ENCODE measurements at regions not wholly inside any gene's neighbourhood (a gene's known extent, or its start where the extent isn't known, plus 50 kb on each side); places are given as distances from the start of the nearest gene placed in this dataset.

- Histone ChIP-seq H3K27me3 (ENCODE audit: control insufficient read depth, insufficient read depth, low read length) (no peaks in the 10 kb centered on the region), H3K36me3 (ENCODE audit: control insufficient read depth, insufficient read depth, low read length) (no peaks in the 10 kb centered on the region), H3K4me3 (ENCODE audit: low read depth, low read length) (no peak overlapping the region), H3K4me1 (no peaks in the 10 kb centered on the region), H3K27ac (no peak overlapping the region), H3K9ac (no peak overlapping the region), H3K9me3 (ENCODE audit: control insufficient read depth, low read length) (no peaks in the 10 kb centered on the region), H3K79me2 (no peaks in the 10 kb centered on the region), H3K4me2 (ENCODE audit: low read length) (no peak overlapping the region), H2AFZ (no peak overlapping the region)
- no peak for TF ChIP-seq CTCF (IDR thresholded peaks at IDR 0.05)
These were observed 1391.7 kb upstream of the MIR17HG start for GRCh38 chr13:89955773-89956172.

DNA sequence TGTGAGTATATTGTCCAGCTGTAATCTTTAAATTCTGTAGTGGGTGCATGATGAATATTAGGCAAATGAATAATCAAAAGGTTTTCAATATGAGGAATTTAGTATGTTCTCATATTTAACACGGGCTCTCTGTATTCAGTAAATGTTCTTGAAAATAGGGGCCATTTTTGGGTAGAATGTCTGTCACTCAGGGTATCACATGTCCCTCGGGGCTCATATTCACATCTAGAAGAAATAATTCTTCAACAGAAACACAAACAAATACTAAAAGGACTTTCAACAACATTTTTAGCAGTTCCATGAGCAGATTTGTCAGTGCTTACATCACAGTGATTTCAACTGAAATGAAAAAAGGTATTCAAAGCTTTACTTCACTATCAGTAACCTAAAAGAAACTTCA, 1388.4 kb upstream of the MIR17HG start:
- H3K9me3 ChIP-seq (ENCODE audit: control insufficient read depth, low read length): no peaks in the 10 kb centered on the region
- no peak overlapping the region for H3K27ac ChIP-seq
- TF ChIP-seq CTCF (IDR thresholded peaks at IDR 0.05): no peak
- no peaks in the 10 kb centered on the region for H3K79me2 ChIP-seq
- H3K27me3 ChIP-seq (ENCODE audit: control insufficient read depth, insufficient read depth, low read length): no peaks in the 10 kb centered on the region
- H3K9ac ChIP-seq: no peak overlapping the region
- no peak overlapping the region for H3K4me3 ChIP-seq (ENCODE audit: low read depth, low read length)
- no peak overlapping the region for H2AFZ ChIP-seq
- no peaks in the 10 kb centered on the region for H3K36me3 ChIP-seq (ENCODE audit: control insufficient read depth, insufficient read depth, low read length)
- no peak overlapping the region for H3K4me2 ChIP-seq (ENCODE audit: low read length)
- no peaks in the 10 kb centered on the region for H3K4me1 ChIP-seq

- Histone ChIP-seq H3K9me3 (ENCODE audit: control insufficient read depth, low read length) (no peaks in the 10 kb centered on the region), H3K4me2 (ENCODE audit: low read length) (no peak overlapping the region), H3K4me3 (ENCODE audit: low read depth, low read length) (no peak overlapping the region), H3K27ac (no peak overlapping the region), H3K27me3 (ENCODE audit: control insufficient read depth, insufficient read depth, low read length) (no peaks in the 10 kb centered on the region), H3K9ac (no peak overlapping the region), H3K79me2 (no peaks in the 10 kb centered on the region), H3K4me1 (no peaks in the 10 kb centered on the region), H2AFZ (no peak overlapping the region), H3K36me3 (ENCODE audit: control insufficient read depth, insufficient read depth, low read length) (no peaks in the 10 kb centered on the region)
- no peak for TF ChIP-seq CTCF (IDR thresholded peaks at IDR 0.05)
These were observed 1382.2 kb upstream of the MIR17HG start for GRCh38 chr13:89965252-89965651.

DNA sequence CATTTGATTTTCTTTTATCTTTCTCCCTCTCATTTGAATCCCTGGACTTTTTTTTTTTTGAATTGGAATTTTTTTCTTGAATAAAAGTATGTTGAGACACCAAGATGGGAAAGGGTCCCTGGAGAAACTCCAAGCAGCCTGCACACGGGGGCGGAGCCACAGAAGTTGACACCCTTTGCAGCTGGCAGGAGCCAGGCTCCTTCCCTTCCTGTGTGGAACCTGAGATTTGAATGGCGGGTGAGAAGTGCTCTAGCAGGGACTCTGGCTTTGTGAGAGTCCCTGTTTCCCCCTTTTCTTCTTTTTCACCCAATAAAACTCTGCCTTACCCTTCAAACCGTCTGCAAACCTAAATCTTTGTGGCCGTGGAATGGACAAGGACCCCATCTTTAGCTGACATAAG, 1381.0 kb upstream of the MIR17HG start:
- H3K9ac ChIP-seq: no peak overlapping the region
- H3K4me3 ChIP-seq (ENCODE audit: low read depth, low read length): no peak overlapping the region
- no peaks in the 10 kb centered on the region for H3K36me3 ChIP-seq (ENCODE audit: control insufficient read depth, insufficient read depth, low read length)
- no peaks in the 10 kb centered on the region for H3K4me1 ChIP-seq
- H3K27me3 ChIP-seq (ENCODE audit: control insufficient read depth, insufficient read depth, low read length): no peaks in the 10 kb centered on the region
- no peak overlapping the region for H2AFZ ChIP-seq
- TF ChIP-seq CTCF (IDR thresholded peaks at IDR 0.05): no peak
- no peak overlapping the region for H3K27ac ChIP-seq
- H3K4me2 ChIP-seq (ENCODE audit: low read length): no peak overlapping the region
- no peaks in the 10 kb centered on the region for H3K79me2 ChIP-seq
- H3K9me3 ChIP-seq (ENCODE audit: control insufficient read depth, low read length): no peaks in the 10 kb centered on the region

- no peak for TF ChIP-seq CTCF (IDR thresholded peaks at IDR 0.05)
These were observed 1379.8 kb upstream of the MIR17HG start for GRCh38 chr13:89967701-89968100.

More at GRCh38 chr13:89967701-89968100, 1379.8 kb upstream of the MIR17HG start:
- no peak overlapping the region for H3K27ac ChIP-seq
- H3K9ac ChIP-seq: no peak overlapping the region
- H3K4me3 ChIP-seq (ENCODE audit: low read depth, low read length): no peak overlapping the region
- H2AFZ ChIP-seq: no peak overlapping the region
- H3K4me1 ChIP-seq: no peaks in the 10 kb centered on the region
- H3K36me3 ChIP-seq (ENCODE audit: control insufficient read depth, insufficient read depth, low read length): no peaks in the 10 kb centered on the region
- no peaks in the 10 kb centered on the region for H3K9me3 ChIP-seq (ENCODE audit: control insufficient read depth, low read length)
- H3K79me2 ChIP-seq: no peaks in the 10 kb centered on the region
- H3K4me2 ChIP-seq (ENCODE audit: low read length): no peak overlapping the region
- no peaks in the 10 kb centered on the region for H3K27me3 ChIP-seq (ENCODE audit: control insufficient read depth, insufficient read depth, low read length)

Data from parathyroid adenoma (tissue), 2 donors.